ENCODE measurements at regions not wholly inside any gene's neighbourhood (a gene's known extent, or its start where the extent isn't known, plus 50 kb on each side); places are given as distances from the start of the nearest gene placed in this dataset.

GRCh38 chr1:95449516-95449915 lies 215.5 kb downstream of the RWDD3 start:
- no peaks in the 10 kb centered on the region for H3K9me3 ChIP-seq
- ATAC-seq, result no peak
- intact Hi-C loops (cut with DNase I, micrococcal nuclease), result no loop called here
- H3K36me3 ChIP-seq (ENCODE audit: low read depth), result no peaks in the 10 kb centered on the region
- no peak for TF ChIP-seq CTCF (IDR thresholded peaks at IDR 0.05)
- no peaks in the 10 kb centered on the region for H3K4me1 ChIP-seq (ENCODE audit: low read depth)
- no peak overlapping the region for H3K4me3 ChIP-seq
- DNase-seq, result no peak

GRCh38 chr1:95451054-95451453 lies 217.0 kb downstream of the RWDD3 start:
- Histone ChIP-seq H3K9me3 (no peaks in the 10 kb centered on the region), H3K4me1 (ENCODE audit: low read depth) (no peaks in the 10 kb centered on the region), H3K36me3 (ENCODE audit: low read depth) (no peaks in the 10 kb centered on the region), H3K4me3 (no peak overlapping the region)
- DNase-seq (no peak), ATAC-seq (no peak)
- TF ChIP-seq CTCF (IDR thresholded peaks at IDR 0.05), result no peak
- intact Hi-C loops (cut with DNase I, micrococcal nuclease), result no loop called here

GRCh38 chr1:95451904-95452303 lies 217.9 kb downstream of the RWDD3 start:
- Histone ChIP-seq H3K9me3 (no peaks in the 10 kb centered on the region), H3K4me3 (no peak overlapping the region), H3K4me1 (ENCODE audit: low read depth) (no peaks in the 10 kb centered on the region), H3K36me3 (ENCODE audit: low read depth) (no peaks in the 10 kb centered on the region)
- no peak for ATAC-seq
- intact Hi-C loops (cut with DNase I, micrococcal nuclease), result no loop called here
- TF ChIP-seq CTCF (IDR thresholded peaks at IDR 0.05), result no peak
- DNase-seq, result no peak

- DNase-seq, result no peak
- Histone ChIP-seq H3K4me3 (no peak overlapping the region), H3K36me3 (ENCODE audit: low read depth) (no peaks in the 10 kb centered on the region), H3K4me1 (ENCODE audit: low read depth) (no peaks in the 10 kb centered on the region), H3K9me3 (no peaks in the 10 kb centered on the region)
- intact Hi-C loops (cut with DNase I, micrococcal nuclease), result no loop called here
- no peak for TF ChIP-seq CTCF (IDR thresholded peaks at IDR 0.05)
- ATAC-seq, result no peak
These were observed 219.0 kb downstream of the RWDD3 start for GRCh38 chr1:95453053-95453452.

- Histone ChIP-seq H3K36me3 (ENCODE audit: low read depth) (no peaks in the 10 kb centered on the region), H3K4me1 (ENCODE audit: low read depth) (no peaks in the 10 kb centered on the region), H3K4me3 (no peak overlapping the region), H3K9me3 (no peaks in the 10 kb centered on the region)
- intact Hi-C loops (cut with DNase I, micrococcal nuclease), result no loop called here
- ATAC-seq, result no peak
- no peak for DNase-seq
- TF ChIP-seq CTCF (IDR thresholded peaks at IDR 0.05), result no peak
These were observed 233.0 kb downstream of the RWDD3 start for GRCh38 chr1:95467036-95467435.

Measured in mucosa of descending colon (tissue), 3 donors.